ENCODE measurements at regions not wholly inside any gene's neighbourhood (a gene's known extent, or its start where the extent isn't known, plus 50 kb on each side); places are given as distances from the start of the nearest gene placed in this dataset.
"Not testable (repeated sequence)": the region's sequence is repeated elsewhere in the genome, so short reads cannot be mapped to it uniquely, and the experiment has no call there.

GRCh38 chr10:42533866-42534265 is 104.5 kb downstream of the ZNF33B start:
- H3K27me3 ChIP-seq; H3K27ac ChIP-seq; H3K4me3 ChIP-seq; intact Hi-C loops (cut with DNase I; ENCODE audit: low total_unique reads); DNase-seq; H3K4me1 ChIP-seq: not testable (repeated sequence)
- peaks cover 13 to 39% (median 36%) of the 10 kb centered on the region in 3 donors for H3K36me3 ChIP-seq
- H3K9me3 ChIP-seq, result peaks cover 16 to 84% (median 59%) of the 10 kb centered on the region in 3 donors

- Histone ChIP-seq H3K9me3 (peaks cover 16 to 77% (median 56%) of the 10 kb centered on the region in 3 donors), H3K27ac (no peak overlapping the region)
Measured at GRCh38 chr10:42532996-42533395, 105.4 kb downstream of the ZNF33B start.

GRCh38 chr10:42523098-42523497 is 115.3 kb downstream of the ZNF33B start:
- no peak overlapping the region for H3K27ac ChIP-seq
- H3K36me3 ChIP-seq, result peaks cover 58 to 75% (median 70%) of the 10 kb centered on the region in 3 donors
- intact Hi-C loops (cut with DNase I; ENCODE audit: low total_unique reads), result no loop called here
- TF ChIP-seq CTCF (IDR thresholded peaks at IDR 0.05), result no peak
- H3K27me3 ChIP-seq, result no peaks in the 10 kb centered on the region
- H3K4me3 ChIP-seq, result no peak overlapping the region
- H3K4me1 ChIP-seq, result no peaks in the 10 kb centered on the region
- H3K9me3 ChIP-seq, result peaks cover 13 to 85% (median 81%) of the 10 kb centered on the region in 3 donors
- DNase-seq, result no peak

More at GRCh38 chr10:42532996-42533395, 105.4 kb downstream of the ZNF33B start:
- no peak for DNase-seq
- H3K4me1 ChIP-seq, result no peaks in the 10 kb centered on the region
- no peak overlapping the region for H3K4me3 ChIP-seq
- no peak for TF ChIP-seq CTCF (IDR thresholded peaks at IDR 0.05)
- intact Hi-C loops (cut with DNase I; ENCODE audit: low total_unique reads), result no loop called here
- no peaks in the 10 kb centered on the region for H3K27me3 ChIP-seq
- H3K36me3 ChIP-seq, result peaks cover 8 to 31% (median 27%) of the 10 kb centered on the region in 3 donors

GRCh38 chr10:42519761-42520460 is 118.5 kb downstream of the ZNF33B start:
- no peak overlapping the region for H3K27ac ChIP-seq
- H3K36me3 ChIP-seq, result peaks cover 52 to 68% (median 61%) of the 10 kb centered on the region in 3 donors
- H3K27me3 ChIP-seq, result no peaks in the 10 kb centered on the region
- TF ChIP-seq CTCF (IDR thresholded peaks at IDR 0.05), result no peak
- no peak overlapping the region for H3K4me3 ChIP-seq
- peaks cover 27 to 100% (median 99%) of the 10 kb centered on the region in 3 donors for H3K9me3 ChIP-seq
- intact Hi-C loops (cut with DNase I; ENCODE audit: low total_unique reads), result no loop called here
- no peaks in the 10 kb centered on the region for H3K4me1 ChIP-seq
- no peak for DNase-seq

GRCh38 chr10:42519079-42519478 is 119.3 kb downstream of the ZNF33B start:
- Histone ChIP-seq H3K27me3 (no peaks in the 10 kb centered on the region), H3K9me3 (peaks cover 27 to 100% (median 100%) of the 10 kb centered on the region in 3 donors), H3K4me3 (no peak overlapping the region), H3K4me1 (no peaks in the 10 kb centered on the region), H3K36me3 (peaks cover 44 to 60% (median 53%) of the 10 kb centered on the region in 3 donors), H3K27ac (no peak overlapping the region)
- no peak for DNase-seq
- intact Hi-C loops (cut with DNase I; ENCODE audit: low total_unique reads), result no loop called here
- TF ChIP-seq CTCF (IDR thresholded peaks at IDR 0.05), result no peak

- Histone ChIP-seq H3K27ac (no peak overlapping the region), H3K4me3 (no peak overlapping the region), H3K9me3 (peaks cover 24 to 95% (median 95%) of the 10 kb centered on the region in 3 donors), H3K27me3 (no peaks in the 10 kb centered on the region), H3K4me1 (no peaks in the 10 kb centered on the region), H3K36me3 (peaks cover 0 to 10% (median 2%) of the 10 kb centered on the region in 3 donors)
- intact Hi-C loops (cut with DNase I; ENCODE audit: low total_unique reads), result no loop called here
- no peak for DNase-seq
- TF ChIP-seq CTCF (IDR thresholded peaks at IDR 0.05), result no peak
Measured at GRCh38 chr10:42513921-42514320, 124.4 kb downstream of the ZNF33B start.
